Vagina (tissue), 2 donors: ENCODE measurements at regions not wholly inside any gene's neighbourhood (a gene's known extent, or its start where the extent isn't known, plus 50 kb on each side); places are given as distances from the start of the nearest gene placed in this dataset.

Experiments used
- DNase-seq, 2 donors: peaks; one replicate each; pipeline ENCODE4 v3.0.0-alpha.2; 2017; ENCODE audit errors: extremely low spot score in 2 of 2
- H3K27ac ChIP-seq: fragments of 200-600 bp; sonication (generic); one replicate; pipeline ENCODE4 v1.5.1; 2019
- H3K27me3 ChIP-seq: fragments of 200-600 bp; sonication (generic); one replicate; pipeline ENCODE4 v1.5.1; 2019
- H3K36me3 ChIP-seq, 2 donors: fragments of 200-600 bp; sonication (generic); one replicate each; pipeline ENCODE4 v1.5.1; 2017 to 2019
- H3K4me1 ChIP-seq: fragments of 200-600 bp; sonication (generic); one replicate; pipeline ENCODE4 v1.5.1; 2019
- H3K4me3 ChIP-seq, 2 donors: fragments of 200-600 bp; sonication (generic); 1 replicate in 1 of 2; 2 replicates in 1 of 2; pipeline ENCODE4 v1.5.1; 2016 to 2019
- H3K9me3 ChIP-seq: fragments of 200-600 bp; sonication (generic); one replicate; pipeline ENCODE4 v1.5.1; 2019
- POLR2A ChIP-seq, 2 donors: fragments of 450-650 bp; IDR thresholded peaks; one replicate each; pipeline ENCODE4 v1.6.1; 2017; ENCODE audit warnings: antibody characterized with exemption in 2 of 2, mild to moderate bottlenecking in 2 of 2, moderate library complexity in 2 of 2
- POLR2AphosphoS5 ChIP-seq, 2 donors: sonication (generic); formaldehyde crosslinking; IDR thresholded peaks; one replicate each; pipeline ENCODE4 v1.9.0; 2017; ENCODE audit warnings: antibody characterized with exemption in 2 of 2, mild to moderate bottlenecking in 2 of 2, low read depth in 1 of 2; ENCODE audit not compliant: insufficient read depth in 1 of 2
- intact Hi-C: fragments of 100-400 bp; cut with DNase I; formaldehyde crosslinking; loops from one replicate; pipeline ENCODE4 v1.15.1; 2023
- TF ChIP-seq, protein P1 (sequence below), 3 experiments: fragments of 450-650 bp in 2 of 3; fragments of 200-600 bp in 1 of 3; sonication (generic) in 1 of 3; IDR thresholded peaks; one replicate each; pipeline ENCODE4 v1.5.1; 2017 to 2019; ENCODE audit warnings: antibody characterized with exemption in 3 of 3, mild to moderate bottlenecking in 2 of 3, moderate library complexity in 2 of 3

DNA sequence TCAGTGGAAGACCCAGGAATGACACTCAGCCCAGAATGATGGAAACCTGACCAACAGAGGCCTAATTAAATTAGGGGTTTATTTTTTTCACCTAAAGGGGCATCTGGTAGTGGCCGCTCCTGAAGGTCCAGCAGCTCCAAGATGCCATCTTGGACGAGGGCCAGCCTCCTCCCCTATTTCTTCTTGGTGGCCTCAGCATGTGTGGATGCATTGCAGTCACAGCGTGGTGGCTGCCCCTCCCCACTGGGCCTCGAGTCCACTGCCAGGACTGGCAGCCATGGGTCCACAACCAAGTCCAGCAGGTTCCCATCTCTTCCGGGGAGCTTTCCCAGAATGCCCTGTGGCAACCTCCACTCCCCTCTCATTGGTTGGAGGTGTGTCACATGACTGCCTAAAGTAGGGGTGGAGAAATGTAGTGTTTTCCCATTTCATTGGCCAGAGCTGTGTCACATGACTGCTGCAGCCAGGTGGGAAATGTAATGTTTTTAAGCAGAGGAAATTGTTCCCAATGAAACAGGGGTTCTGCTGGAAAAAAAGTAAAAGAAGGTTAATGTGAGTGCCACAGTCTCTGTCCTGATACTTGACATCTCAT is 628.2 kb downstream of the PTPRU start:
- H3K36me3 ChIP-seq, result no peaks in the 10 kb centered on the region
- no peak overlapping the region for H3K27ac ChIP-seq
- H3K9me3 ChIP-seq, result no peaks in the 10 kb centered on the region
- TF ChIP-seq POLR2A (IDR thresholded peaks at IDR 0.05), result no peak
- TF ChIP-seq, protein P1, sequence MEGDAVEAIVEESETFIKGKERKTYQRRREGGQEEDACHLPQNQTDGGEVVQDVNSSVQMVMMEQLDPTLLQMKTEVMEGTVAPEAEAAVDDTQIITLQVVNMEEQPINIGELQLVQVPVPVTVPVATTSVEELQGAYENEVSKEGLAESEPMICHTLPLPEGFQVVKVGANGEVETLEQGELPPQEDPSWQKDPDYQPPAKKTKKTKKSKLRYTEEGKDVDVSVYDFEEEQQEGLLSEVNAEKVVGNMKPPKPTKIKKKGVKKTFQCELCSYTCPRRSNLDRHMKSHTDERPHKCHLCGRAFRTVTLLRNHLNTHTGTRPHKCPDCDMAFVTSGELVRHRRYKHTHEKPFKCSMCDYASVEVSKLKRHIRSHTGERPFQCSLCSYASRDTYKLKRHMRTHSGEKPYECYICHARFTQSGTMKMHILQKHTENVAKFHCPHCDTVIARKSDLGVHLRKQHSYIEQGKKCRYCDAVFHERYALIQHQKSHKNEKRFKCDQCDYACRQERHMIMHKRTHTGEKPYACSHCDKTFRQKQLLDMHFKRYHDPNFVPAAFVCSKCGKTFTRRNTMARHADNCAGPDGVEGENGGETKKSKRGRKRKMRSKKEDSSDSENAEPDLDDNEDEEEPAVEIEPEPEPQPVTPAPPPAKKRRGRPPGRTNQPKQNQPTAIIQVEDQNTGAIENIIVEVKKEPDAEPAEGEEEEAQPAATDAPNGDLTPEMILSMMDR (IDR thresholded peaks at IDR 0.05), result no peak
- no peak for TF ChIP-seq POLR2AphosphoS5 (IDR thresholded peaks at IDR 0.05; ENCODE audit: insufficient read depth in 1 of 2, low read depth in 1 of 2)
- no peaks in the 10 kb centered on the region for H3K27me3 ChIP-seq
- intact Hi-C loops, result no loop called here
- no peaks in the 10 kb centered on the region for H3K4me1 ChIP-seq
- no peak overlapping the region for H3K4me3 ChIP-seq
- DNase-seq, result peak in 1 of 2 donors; percentile 93

DNA sequence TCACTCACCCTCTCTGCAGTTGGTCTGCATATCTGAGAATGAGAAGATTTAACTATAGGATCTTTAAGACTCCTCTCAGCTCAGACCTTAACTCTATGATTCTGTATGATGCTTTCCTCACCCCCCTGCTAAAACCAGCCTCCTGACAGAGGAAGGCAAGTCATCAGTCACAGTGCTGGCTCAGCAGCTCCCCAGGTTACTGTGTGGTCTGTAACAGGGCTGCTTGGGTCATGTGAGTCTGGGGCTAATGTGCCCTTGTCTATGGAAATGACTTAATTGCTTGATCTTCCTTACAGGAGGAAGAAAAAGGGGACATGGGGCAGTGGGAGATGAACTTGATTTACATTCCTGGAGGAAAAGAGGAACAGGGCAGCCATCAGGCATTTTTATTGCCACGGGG is 625.6 kb downstream of the PTPRU start:
- Histone ChIP-seq H3K4me3 (no peak overlapping the region), H3K36me3 (no peaks in the 10 kb centered on the region), H3K9me3 (no peaks in the 10 kb centered on the region), H3K4me1 (no peaks in the 10 kb centered on the region), H3K27ac (no peak overlapping the region), H3K27me3 (no peaks in the 10 kb centered on the region)
- no peak for DNase-seq
- TF ChIP-seq, protein P1 (IDR thresholded peaks at IDR 0.05), result no peak
- no peak for TF ChIP-seq POLR2A (IDR thresholded peaks at IDR 0.05)
- no peak for TF ChIP-seq POLR2AphosphoS5 (IDR thresholded peaks at IDR 0.05; ENCODE audit: insufficient read depth in 1 of 2, low read depth in 1 of 2)
- intact Hi-C loops, result no loop called here

DNA sequence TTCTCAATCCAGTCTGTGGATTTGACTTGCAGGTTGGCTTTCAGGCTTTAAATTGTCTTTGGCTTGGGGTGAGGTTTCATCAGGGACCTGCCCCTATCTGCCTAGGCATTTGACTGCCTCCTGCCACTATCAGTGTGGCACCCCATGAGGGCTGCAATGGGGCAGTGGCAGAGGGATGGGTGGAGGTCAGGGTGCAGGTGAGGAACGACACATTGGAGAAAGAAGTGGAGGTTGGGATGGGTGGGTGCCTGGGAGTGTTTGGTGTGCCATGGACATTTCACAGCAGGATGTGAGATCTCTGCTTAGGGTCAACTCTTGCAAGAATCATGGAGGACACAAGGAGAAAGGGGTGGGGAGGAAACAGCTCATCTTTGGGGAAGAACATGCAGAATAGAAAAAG is 625.1 kb downstream of the PTPRU start:
- intact Hi-C loops, result no loop called here
- no peaks in the 10 kb centered on the region for H3K27me3 ChIP-seq

DNA sequence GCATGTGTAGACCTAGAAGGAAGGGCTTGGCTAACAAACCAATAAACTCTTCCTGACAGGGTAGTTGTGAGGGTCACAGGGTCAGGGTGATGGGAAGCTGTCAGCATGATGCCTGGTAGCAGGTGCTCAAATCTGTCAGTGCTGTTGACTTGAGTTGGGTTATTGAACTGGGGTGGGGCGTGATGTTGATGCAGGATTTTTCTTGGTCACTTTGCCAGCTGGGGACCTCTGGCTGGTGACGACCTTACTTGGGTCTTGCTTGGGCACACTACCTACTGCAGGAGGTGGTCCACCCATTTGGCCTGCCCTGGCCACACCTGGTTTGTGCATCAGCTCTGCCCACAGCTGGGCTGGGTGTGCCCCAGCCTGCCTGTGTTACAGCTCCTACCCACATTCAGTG is 624.4 kb downstream of the PTPRU start:
- H3K4me1 ChIP-seq, result no peaks in the 10 kb centered on the region
- H3K4me3 ChIP-seq, result no peak overlapping the region
- H3K27me3 ChIP-seq, result no peaks in the 10 kb centered on the region
- H3K9me3 ChIP-seq, result no peaks in the 10 kb centered on the region
- no peak overlapping the region for H3K27ac ChIP-seq
- intact Hi-C loops, result no loop called here
- TF ChIP-seq, protein P1 (IDR thresholded peaks at IDR 0.05), result no peak
- TF ChIP-seq POLR2A (IDR thresholded peaks at IDR 0.05), result no peak
- no peak for TF ChIP-seq POLR2AphosphoS5 (IDR thresholded peaks at IDR 0.05; ENCODE audit: insufficient read depth in 1 of 2, low read depth in 1 of 2)
- H3K36me3 ChIP-seq, result no peaks in the 10 kb centered on the region
- no peak for DNase-seq

More for the DNA sequence above, 625.1 kb downstream of the PTPRU start:
- Histone ChIP-seq H3K4me3 (no peak overlapping the region), H3K27ac (no peak overlapping the region), H3K9me3 (no peaks in the 10 kb centered on the region), H3K4me1 (no peaks in the 10 kb centered on the region), H3K36me3 (no peaks in the 10 kb centered on the region)
- TF ChIP-seq POLR2AphosphoS5 (IDR thresholded peaks at IDR 0.05; ENCODE audit: insufficient read depth in 1 of 2, low read depth in 1 of 2) (no peak), POLR2A (IDR thresholded peaks at IDR 0.05) (no peak)
- TF ChIP-seq, protein P1 (IDR thresholded peaks at IDR 0.05), result no peak
- DNase-seq, result no peak

DNA sequence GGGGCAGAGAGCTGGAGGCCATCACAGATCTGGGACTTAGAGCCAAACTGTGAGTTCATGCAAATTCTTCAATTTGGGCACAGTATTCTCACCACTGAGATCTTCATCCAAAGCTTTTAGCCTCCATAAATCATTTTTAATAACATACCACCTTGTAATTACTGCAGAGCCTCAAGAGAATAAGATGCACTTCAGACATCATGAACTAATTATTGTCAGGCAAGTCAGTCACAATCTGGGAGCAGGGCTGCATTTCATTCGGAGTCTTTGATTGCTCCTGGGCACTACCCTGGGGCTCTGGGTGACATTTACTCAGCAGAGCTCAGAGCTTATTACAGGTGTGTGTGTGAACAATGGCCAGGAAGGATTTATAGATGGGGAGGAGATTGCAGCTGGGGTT is 623.7 kb downstream of the PTPRU start:
- no peaks in the 10 kb centered on the region for H3K4me1 ChIP-seq
- H3K27ac ChIP-seq, result no peak overlapping the region
- H3K9me3 ChIP-seq, result no peaks in the 10 kb centered on the region
- no peak overlapping the region for H3K4me3 ChIP-seq
- H3K27me3 ChIP-seq, result no peaks in the 10 kb centered on the region
- H3K36me3 ChIP-seq, result no peaks in the 10 kb centered on the region
- no peak for DNase-seq
- intact Hi-C loops, result no loop called here
- no peak for TF ChIP-seq POLR2AphosphoS5 (IDR thresholded peaks at IDR 0.05; ENCODE audit: insufficient read depth in 1 of 2, low read depth in 1 of 2)
- TF ChIP-seq, protein P1 (IDR thresholded peaks at IDR 0.05), result no peak
- no peak for TF ChIP-seq POLR2A (IDR thresholded peaks at IDR 0.05)
